ENCODE measurements at regions not wholly inside any gene's neighbourhood (a gene's known extent, or its start where the extent isn't known, plus 50 kb on each side); places are given as distances from the start of the nearest gene placed in this dataset.

GRCh38 chr2:84338069-84338468, 121.0 kb downstream of the SUCLG1 start:
- CTCF ChIA-PET (ENCODE audit: low intra/inter-chr PET ratio) = no interaction called here
- TF ChIP-seq, protein P1, sequence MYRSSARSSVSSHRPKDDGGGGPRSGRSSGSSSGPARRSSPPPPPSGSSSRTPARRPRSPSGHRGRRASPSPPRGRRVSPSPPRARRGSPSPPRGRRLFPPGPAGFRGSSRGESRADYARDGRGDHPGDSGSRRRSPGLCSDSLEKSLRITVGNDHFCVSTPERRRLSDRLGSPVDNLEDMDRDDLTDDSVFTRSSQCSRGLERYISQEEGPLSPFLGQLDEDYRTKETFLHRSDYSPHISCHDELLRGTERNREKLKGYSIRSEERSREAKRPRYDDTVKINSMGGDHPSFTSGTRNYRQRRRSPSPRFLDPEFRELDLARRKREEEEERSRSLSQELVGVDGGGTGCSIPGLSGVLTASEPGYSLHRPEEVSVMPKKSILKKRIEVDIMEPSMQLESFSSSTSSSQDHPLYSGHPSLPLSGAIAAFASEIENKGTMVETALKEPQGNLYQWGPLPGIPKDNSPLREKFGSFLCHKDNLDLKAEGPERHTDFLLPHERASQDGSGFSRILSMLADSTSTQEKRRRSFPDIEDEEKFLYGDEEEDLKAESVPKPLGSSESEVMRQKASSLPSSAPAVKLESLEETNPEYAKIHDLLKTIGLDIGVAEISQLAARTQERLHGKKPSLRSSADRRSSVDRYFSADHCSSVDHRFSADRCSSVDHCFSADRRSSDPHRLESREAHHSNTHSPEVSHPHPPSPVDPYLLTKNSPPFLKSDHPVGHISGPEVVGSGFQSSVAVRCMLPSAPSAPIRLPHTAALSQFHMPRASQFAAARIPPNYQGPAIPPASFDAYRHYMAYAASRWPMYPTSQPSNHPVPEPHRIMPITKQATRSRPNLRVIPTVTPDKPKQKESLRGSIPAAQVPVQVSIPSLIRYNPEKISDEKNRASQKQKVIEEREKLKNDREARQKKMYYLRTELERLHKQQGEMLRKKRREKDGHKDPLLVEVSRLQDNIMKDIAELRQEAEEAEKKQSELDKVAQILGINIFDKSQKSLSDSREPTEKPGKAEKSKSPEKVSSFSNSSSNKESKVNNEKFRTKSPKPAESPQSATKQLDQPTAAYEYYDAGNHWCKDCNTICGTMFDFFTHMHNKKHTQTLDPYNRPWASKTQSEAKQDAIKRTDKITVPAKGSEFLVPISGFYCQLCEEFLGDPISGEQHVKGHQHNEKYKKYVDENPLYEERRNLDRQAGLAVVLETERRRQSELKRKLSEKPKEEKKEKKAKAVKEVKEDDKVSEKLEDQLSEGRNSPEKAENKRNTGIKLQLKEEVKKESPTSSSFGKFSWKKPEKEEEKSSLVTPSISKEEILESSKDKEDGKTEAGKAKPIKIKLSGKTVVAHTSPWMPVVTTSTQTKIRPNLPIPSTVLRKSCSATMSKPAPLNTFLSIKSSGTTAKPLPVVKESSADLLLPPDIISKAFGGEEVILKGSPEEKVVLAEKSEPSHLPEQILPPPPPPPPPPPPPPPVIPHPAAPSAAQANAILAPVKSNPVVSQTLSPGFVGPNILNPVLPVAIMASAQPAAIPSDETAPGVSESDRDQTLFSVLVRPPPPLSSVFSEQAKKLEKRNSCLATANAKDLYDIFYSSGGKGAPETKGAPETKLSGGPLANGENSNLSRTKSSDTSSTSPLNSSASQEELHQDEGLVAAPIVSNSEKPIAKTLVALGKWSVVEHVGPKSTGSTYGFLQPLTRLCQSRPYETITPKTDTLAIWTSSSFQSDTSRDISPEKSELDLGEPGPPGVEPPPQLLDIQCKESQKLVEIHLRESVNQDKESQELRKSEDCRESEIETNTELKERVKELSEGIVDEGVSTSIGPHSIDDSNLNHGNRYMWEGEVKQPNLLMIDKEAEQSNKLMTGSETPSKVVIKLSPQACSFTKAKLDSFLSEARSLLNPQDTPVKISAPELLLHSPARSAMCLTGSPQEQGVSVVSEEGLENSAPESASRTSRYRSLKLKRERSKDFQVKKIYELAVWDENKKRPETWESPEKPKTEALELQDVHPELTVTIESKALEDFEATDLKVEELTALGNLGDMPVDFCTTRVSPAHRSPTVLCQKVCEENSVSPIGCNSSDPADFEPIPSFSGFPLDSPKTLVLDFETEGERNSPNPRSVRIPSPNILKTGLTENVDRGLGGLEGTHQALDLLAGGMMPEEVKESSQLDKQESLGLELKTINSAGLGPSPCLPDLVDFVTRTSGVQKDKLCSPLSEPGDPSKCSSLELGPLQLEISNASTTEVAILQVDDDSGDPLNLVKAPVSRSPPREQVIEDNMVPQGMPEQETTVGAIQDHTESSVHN (IDR thresholded peaks at IDR 0.05; ENCODE audit: borderline replicate concordance in 1 of 2, low read depth in 1 of 2) = no peak
- TF ChIP-seq ZNF740 (CRISPR knock-in tag; IDR thresholded peaks at IDR 0.05) (no peak), ZNF740 (tag; IDR thresholded peaks at IDR 0.05) (no peak), XRCC5 (IDR thresholded peaks at IDR 0.05; ENCODE audit: low read depth, low read length) (no peak)
- H2AFZ ChIP-seq (ENCODE audit: low read depth, low read length) = no peak overlapping the region
- no peak overlapping the region for H3K4me3 ChIP-seq
- H3K79me2 ChIP-seq (ENCODE audit: control insufficient read depth, insufficient read depth, low read length) = no peaks in the 10 kb centered on the region
- in situ Hi-C loops (cut with MboI) (no loop called here), intact Hi-C loops (cut with micrococcal nuclease) (no loop called here)
- BruUV-seq (replicated peaks) = no TSS peak
- FAIRE-seq = no peak
- no peaks in the 10 kb centered on the region for H3K9me3 ChIP-seq (replicated peaks; ENCODE audit: control insufficient read depth, insufficient read depth, low read depth, low read length)
- no peak overlapping the region for H3K4me2 ChIP-seq (ENCODE audit: insufficient read depth, low read length)
- H3K27ac ChIP-seq (ENCODE audit: extremely low read depth, low read depth, low read length) = no peak overlapping the region
- no peaks in the 10 kb centered on the region for H3K4me1 ChIP-seq (replicated peaks in 1 of 2; ENCODE audit: control insufficient read depth in 2 of 2, insufficient read depth in 2 of 2, low read length in 2 of 2)
- H3K9ac ChIP-seq (ENCODE audit: insufficient read depth in 1 of 2, low read depth in 2 of 2, low read length in 2 of 2) = no peak overlapping the region
- H3K36me3 ChIP-seq (ENCODE audit: control insufficient read depth, insufficient read depth, low read length) = no peaks in the 10 kb centered on the region
- POLR2A ChIA-PET = no interaction called here
- no peaks in the 10 kb centered on the region for H3K9me1 ChIP-seq (ENCODE audit: control insufficient read depth, insufficient read depth, low read length)
- no peak for DNase-seq (ENCODE audit: extremely low read depth in 1 of 4, low spot score in 3 of 4)
- ATAC-seq = no peak
- WGBS (ENCODE audit: insufficient coverage, low coverage, missing lambda C conversion rate) = 2% methylated on average over 3 of the region's 3 CpGs
- no peaks in the 10 kb centered on the region for H3K27me3 ChIP-seq (ENCODE audit: control insufficient read depth in 2 of 2, insufficient read depth in 2 of 2, low read length in 2 of 2)
- H4K20me1 ChIP-seq (replicated peaks; ENCODE audit: control insufficient read depth, insufficient read depth, low read length) = no peaks in the 10 kb centered on the region
